HCT116 (cell line): ENCODE measurements at regions not wholly inside any gene's neighbourhood (a gene's known extent, or its start where the extent isn't known, plus 50 kb on each side); places are given as distances from the start of the nearest gene placed in this dataset.

Source experiments
- ATAC-seq: fragments of 200-7000 bp; cut with Tn5 transposase; 2 replicates; pipeline ENCODE4 v1.9.1; 2020; ENCODE audit warnings: mild to moderate bottlenecking, moderate library complexity
- BruUV-seq: library from RNA; stranded (reverse); fragments of 400-500 nt; replicated peaks from 2 replicates; lab custom pipeline; 2021; lab: Mats Ljungman, UMichigan
- CTCF ChIA-PET: fragments of 300-600 bp; sonication (Branson Sonifier 250); formaldehyde crosslinking; loops from one replicate; lab custom pipeline; 2021; ENCODE audit warnings: antibody characterized with exemption; lab: Charles Lee
- POLR2A ChIA-PET: fragments of 300-600, 350-600 bp; sonication (Branson Sonifier 250); formaldehyde crosslinking; loops from one replicate; lab custom pipeline; 2021; ENCODE audit warnings: antibody characterized with exemption; lab: Charles Lee
- RAD21 ChIA-PET, 2 experiments: fragments of 300-600 bp; sonication (Branson Sonifier 250); formaldehyde crosslinking; loops; one replicate each; lab custom pipeline; 2023; ENCODE audit warnings: low total read pairs in 2 of 2; ENCODE audit not compliant: uncharacterized antibody in 2 of 2, unreplicated experiment in 2 of 2, low non-redundant PET in 1 of 2; lab: Charles Lee
- DNase-seq: peaks from one replicate; pipeline ENCODE4 v3.0.0-alpha.2; 2010; ENCODE audit warnings: low read depth, low spot score
- H2AFZ ChIP-seq: fragments of 200-600 bp; shearing (Covaris generic), sonication (generic); 2 replicates; pipeline ENCODE4 v1.6.1; 2017; ENCODE audit warnings: low read depth, mixed run types, mixed read lengths, antibody characterized with exemption, low read length; ENCODE audit not compliant: poor library complexity, severe bottlenecking
- H3K27ac ChIP-seq: 2 replicates; pipeline ENCODE4 v1.5.1; 2012; ENCODE audit warnings: low read depth, low read length
- H3K27me3 ChIP-seq: fragments of 200-600 bp; sonication (generic); 2 replicates; pipeline ENCODE4 v1.6.1; 2016; ENCODE audit warnings: mixed run types, low read length, mixed read lengths; ENCODE audit not compliant: insufficient read depth
- H3K36me3 ChIP-seq, 2 experiments: fragments of 200-500 bp in 1 of 2; fragments of 200-600 bp in 1 of 2; sonication (Bioruptor generic) in 1 of 2; sonication (generic) in 1 of 2; 2 replicates each; pipeline versions ENCODE4 v1.5.1 to v1.6.1; 2014 to 2016; ENCODE audit warnings: low read length in 2 of 2, inconsistent platforms in 1 of 2, mixed read lengths in 1 of 2, mixed run types in 1 of 2; ENCODE audit not compliant: insufficient read depth in 2 of 2, control insufficient read depth in 1 of 2
- H3K4me1 ChIP-seq, 2 experiments: fragments of 200-600 bp in 1 of 2; sonication (generic) in 1 of 2; 2 replicates each; pipeline versions ENCODE4 v1.5.1 to v1.6.1; 2012 to 2017; ENCODE audit warnings: low read length in 2 of 2, inconsistent platforms in 1 of 2, mild to moderate bottlenecking in 1 of 2, mixed read lengths in 1 of 2, mixed run types in 1 of 2, moderate library complexity in 1 of 2; ENCODE audit not compliant: insufficient read depth in 2 of 2, control insufficient read depth in 1 of 2
- H3K4me2 ChIP-seq: fragments of 200-600 bp; sonication (generic); 2 replicates; pipeline ENCODE4 v1.6.1; 2017; ENCODE audit warnings: mixed run types, low read length, mixed read lengths
- H3K4me3 ChIP-seq, 2 experiments: fragments of 200-600 bp in 1 of 2; sonication (generic) in 1 of 2; replicated peaks in 1 of 2; 2 replicates each; pipeline ENCODE4 v1.5.1; 2011 to 2016; ENCODE audit warnings: low read length in 2 of 2, control low read depth in 1 of 2, low read depth in 1 of 2, mild to moderate bottlenecking in 1 of 2, mixed read lengths in 1 of 2, mixed run types in 1 of 2
- H3K79me2 ChIP-seq: fragments of 200-600 bp; sonication (generic); 2 replicates; pipeline ENCODE4 v1.6.1; 2017; ENCODE audit warnings: mild to moderate bottlenecking, mixed run types, low read length, moderate library complexity, mixed read lengths; ENCODE audit not compliant: insufficient read depth
- H3K9ac ChIP-seq: fragments of 200-600 bp; sonication (generic); 2 replicates; pipeline ENCODE4 v1.6.1; 2016; ENCODE audit warnings: low read length, mixed read lengths
- H3K9me2 ChIP-seq: fragments of 200-600 bp; sonication (generic), shearing (Covaris generic); 2 replicates; pipeline ENCODE4 v1.6.1; 2017; ENCODE audit warnings: mixed run types, mild to moderate bottlenecking, moderate library complexity; ENCODE audit not compliant: insufficient read depth
- H3K9me3 ChIP-seq, 2 experiments: fragments of 200-500 bp in 1 of 2; fragments of 200-600 bp in 1 of 2; sonication (Bioruptor generic) in 1 of 2; sonication (generic) in 1 of 2; 2 replicates each; pipeline ENCODE4 v1.6.1; 2014 to 2017; ENCODE audit warnings: low read length in 2 of 2, mixed read lengths in 2 of 2, inconsistent platforms in 1 of 2, low read depth in 1 of 2, mild to moderate bottlenecking in 1 of 2, mixed run types in 1 of 2, moderate library complexity in 1 of 2; ENCODE audit not compliant: control insufficient read depth in 1 of 2, insufficient read depth in 1 of 2
- H4K20me1 ChIP-seq: fragments of 200-600 bp; sonication (generic), shearing (Covaris generic); 2 replicates; pipeline ENCODE4 v1.6.1; 2017; ENCODE audit warnings: mixed run types, mild to moderate bottlenecking, moderate library complexity; ENCODE audit not compliant: insufficient read depth
- CEBPB ChIP-seq: IDR thresholded peaks from 2 replicates; pipeline ENCODE4 v1.6.1; 2012; ENCODE audit warnings: low read depth
- ELF1 ChIP-seq: IDR thresholded peaks from 2 replicates; pipeline ENCODE4 v1.6.1; 2012; ENCODE audit warnings: low read depth, borderline replicate concordance
- EZH2phosphoT487 ChIP-seq: fragments of 200-600 bp; IDR thresholded peaks from 2 replicates; pipeline ENCODE4 v1.6.1; 2018; ENCODE audit warnings: antibody characterized with exemption, borderline replicate concordance
- FOSL1 ChIP-seq: IDR thresholded peaks from 2 replicates; pipeline ENCODE4 v1.6.1; 2012; ENCODE audit warnings: low read depth
- JUND ChIP-seq: IDR thresholded peaks from 2 replicates; pipeline ENCODE4 v1.6.1; 2012
- RAD21 ChIP-seq: IDR thresholded peaks from 2 replicates; pipeline ENCODE4 v1.6.1; 2012; ENCODE audit warnings: low read depth, mild to moderate bottlenecking
- SP1 ChIP-seq: IDR thresholded peaks from 2 replicates; pipeline ENCODE4 v1.6.1; 2012; ENCODE audit warnings: low read depth
- SRF ChIP-seq: IDR thresholded peaks from 2 replicates; pipeline ENCODE4 v1.6.1; 2012; ENCODE audit warnings: low read depth
- TCF7L2 ChIP-seq: IDR thresholded peaks from 2 replicates; pipeline ENCODE4 v1.7.0; 2011; ENCODE audit warnings: borderline replicate concordance, inconsistent platforms; ENCODE audit not compliant: insufficient read depth, insufficient read length; ENCODE audit errors: extremely low read depth
- YY1 ChIP-seq: IDR thresholded peaks from 2 replicates; pipeline ENCODE4 v1.6.1; 2011; ENCODE audit warnings: low read length, low read depth, moderate library complexity, mild to moderate bottlenecking; ENCODE audit not compliant: insufficient replicate concordance; ENCODE audit errors: extremely low read depth
- ZFX ChIP-seq: fragments of 450-650 bp; IDR thresholded peaks from 2 replicates; pipeline ENCODE4 v1.6.1; 2017
- ZNF274 ChIP-seq: fragments of 200-500 bp; sonication (Bioruptor generic); IDR thresholded peaks from 2 replicates; pipeline ENCODE4 v1.6.1; 2014; ENCODE audit warnings: mild to moderate bottlenecking, low read depth, low read length, inconsistent platforms
- intact Hi-C: fragments of 100-400 bp; cut with micrococcal nuclease; formaldehyde crosslinking; loops from 2 replicates; pipeline ENCODE4 v1.10.0; 2022
- TF ChIP-seq, protein P1 (sequence below): IDR thresholded peaks from 2 replicates; pipeline ENCODE4 v1.6.1; 2011; ENCODE audit warnings: mild to moderate bottlenecking, low read length, moderate library complexity; ENCODE audit not compliant: insufficient replicate concordance; ENCODE audit errors: extremely low read depth
- TF ChIP-seq, protein P2 (sequence below): IDR thresholded peaks from 2 replicates; pipeline ENCODE4 v1.6.1; 2012

DNA sequence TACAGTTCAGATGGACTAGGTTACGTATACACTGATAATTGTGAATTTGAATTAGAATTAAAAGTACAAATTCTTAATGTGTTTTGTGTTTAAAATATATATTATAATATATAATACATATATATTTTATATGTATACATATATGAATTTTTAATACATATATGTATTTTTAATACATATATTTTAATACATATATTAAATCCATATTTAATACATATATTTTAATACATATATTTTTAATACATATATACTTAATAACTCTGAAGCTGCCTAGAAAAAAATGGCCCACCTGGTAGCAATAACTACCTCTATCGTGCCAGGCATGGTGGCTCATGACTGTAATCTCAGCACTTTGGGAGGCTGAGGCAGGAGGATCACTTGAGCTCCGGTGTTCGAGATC is 179.1 kb upstream of the SAMSN1 start:
- no peaks in the 10 kb centered on the region for H3K36me3 ChIP-seq
- no peaks in the 10 kb centered on the region for H3K9me2 ChIP-seq
- ChIA-PET RAD21 (no interaction called here), POLR2A (no interaction called here)
- ATAC-seq, result no peak
- no peak overlapping the region for H2AFZ ChIP-seq
- H4K20me1 ChIP-seq, result no peaks in the 10 kb centered on the region
- no peaks in the 10 kb centered on the region for H3K9me3 ChIP-seq
- H3K4me2 ChIP-seq, result no peak overlapping the region
- no peaks in the 10 kb centered on the region for H3K4me1 ChIP-seq
- H3K9ac ChIP-seq, result no peak overlapping the region
- no peak for DNase-seq
- no peak for TF ChIP-seq SP1
- TF ChIP-seq, protein P1, sequence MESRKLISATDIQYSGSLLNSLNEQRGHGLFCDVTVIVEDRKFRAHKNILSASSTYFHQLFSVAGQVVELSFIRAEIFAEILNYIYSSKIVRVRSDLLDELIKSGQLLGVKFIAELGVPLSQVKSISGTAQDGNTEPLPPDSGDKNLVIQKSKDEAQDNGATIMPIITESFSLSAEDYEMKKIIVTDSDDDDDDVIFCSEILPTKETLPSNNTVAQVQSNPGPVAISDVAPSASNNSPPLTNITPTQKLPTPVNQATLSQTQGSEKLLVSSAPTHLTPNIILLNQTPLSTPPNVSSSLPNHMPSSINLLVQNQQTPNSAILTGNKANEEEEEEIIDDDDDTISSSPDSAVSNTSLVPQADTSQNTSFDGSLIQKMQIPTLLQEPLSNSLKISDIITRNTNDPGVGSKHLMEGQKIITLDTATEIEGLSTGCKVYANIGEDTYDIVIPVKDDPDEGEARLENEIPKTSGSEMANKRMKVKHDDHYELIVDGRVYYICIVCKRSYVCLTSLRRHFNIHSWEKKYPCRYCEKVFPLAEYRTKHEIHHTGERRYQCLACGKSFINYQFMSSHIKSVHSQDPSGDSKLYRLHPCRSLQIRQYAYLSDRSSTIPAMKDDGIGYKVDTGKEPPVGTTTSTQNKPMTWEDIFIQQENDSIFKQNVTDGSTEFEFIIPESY, result no peak
- no peak for TF ChIP-seq ZFX
- no peak for TF ChIP-seq ZNF274
- TF ChIP-seq SRF, result no peak
- no peak for TF ChIP-seq RAD21
- TF ChIP-seq, protein P2, sequence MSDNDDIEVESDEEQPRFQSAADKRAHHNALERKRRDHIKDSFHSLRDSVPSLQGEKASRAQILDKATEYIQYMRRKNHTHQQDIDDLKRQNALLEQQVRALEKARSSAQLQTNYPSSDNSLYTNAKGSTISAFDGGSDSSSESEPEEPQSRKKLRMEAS, result no peak
- no peak for TF ChIP-seq YY1
- no peak for TF ChIP-seq TCF7L2
- TF ChIP-seq CEBPB, result no peak
- TF ChIP-seq ELF1, result no peak
- TF ChIP-seq EZH2phosphoT487, result no peak
- TF ChIP-seq JUND, result no peak
- no peak for TF ChIP-seq FOSL1
- TF ChIP-seq, all 23 proteins: peak for 0
- CTCF ChIA-PET, result no interaction called here
- Histone ChIP-seq H3K79me2 (no peaks in the 10 kb centered on the region), H3K27me3 (no peaks in the 10 kb centered on the region), H3K4me3 (no peak overlapping the region), H3K27ac (no peak overlapping the region)
- no TSS peak for BruUV-seq
- intact Hi-C loops, result no loop called here
